Caco-2 (cell line): ENCODE measurements at regions not wholly inside any gene's neighbourhood (a gene's known extent, or its start where the extent isn't known, plus 50 kb on each side); places are given as distances from the start of the nearest gene placed in this dataset.

Experiments used
- BruUV-seq: library from RNA; stranded (reverse); fragments of 400-500 nt; replicated peaks from 2 replicates; lab custom pipeline; 2021; lab: Mats Ljungman, UMichigan
- CTCF ChIA-PET: fragments of 300-600 bp; sonication (Branson Sonifier 250); formaldehyde crosslinking; loops from one replicate; lab custom pipeline; 2022; ENCODE audit warnings: antibody characterized with exemption; lab: Charles Lee
- POLR2A ChIA-PET: fragments of 300-600 bp; sonication (Branson Sonifier 250); formaldehyde crosslinking; loops from one replicate; lab custom pipeline; 2022; ENCODE audit warnings: antibody characterized with exemption; lab: Charles Lee
- DNase-seq, 2 experiments: peaks; one replicate each; pipeline versions ENCODE4 v3.0.0 to v3.0.0-alpha.2; 2020 to 2022
- H3K27me3 ChIP-seq: replicated peaks from 2 replicates; pipeline ENCODE4 v1.6.0; 2011; ENCODE audit warnings: low read length; ENCODE audit not compliant: control insufficient read depth, insufficient read depth
- H3K36me3 ChIP-seq: 2 replicates; pipeline ENCODE4 v1.5.1; 2011; ENCODE audit warnings: low read length; ENCODE audit not compliant: control insufficient read depth, insufficient read depth
- H3K4me1 ChIP-seq: fragments of 250-450 bp; sonication (Bioruptor Pico); 2 replicates; pipeline ENCODE4 v1.5.1; 2020; ENCODE audit warnings: mild to moderate bottlenecking
- H3K4me3 ChIP-seq: 2 replicates; pipeline ENCODE4 v1.5.1; 2011; ENCODE audit warnings: low read depth, mild to moderate bottlenecking, control low read depth, low read length
- H3K9me3 ChIP-seq: fragments of 250-450 bp; sonication (Bioruptor Pico); 2 replicates; pipeline ENCODE4 v1.5.1; 2020; ENCODE audit warnings: mild to moderate bottlenecking, moderate library complexity
- H3K27ac Mint-ChIP-seq: one replicate; pipeline ENCODE4 v1.8.0; 2022; ENCODE audit warnings: mixed read lengths; ENCODE audit not compliant: unreplicated experiment
- H3K27me3 Mint-ChIP-seq: one replicate; pipeline ENCODE4 v1.8.0; 2022; ENCODE audit warnings: mixed read lengths; ENCODE audit not compliant: insufficient read depth, unreplicated experiment
- H3K36me3 Mint-ChIP-seq: one replicate; pipeline ENCODE4 v1.8.0; 2022; ENCODE audit warnings: mild to moderate bottlenecking, mixed read lengths; ENCODE audit not compliant: insufficient read depth, unreplicated experiment
- H3K4me1 Mint-ChIP-seq: one replicate; pipeline ENCODE4 v1.8.0; 2022; ENCODE audit warnings: low read depth, mixed read lengths; ENCODE audit not compliant: unreplicated experiment
- H3K4me3 Mint-ChIP-seq: one replicate; pipeline ENCODE4 v1.8.0; 2022; ENCODE audit warnings: mild to moderate bottlenecking, moderate library complexity, mixed read lengths; ENCODE audit not compliant: unreplicated experiment
- H3K9me3 Mint-ChIP-seq: one replicate; pipeline ENCODE4 v1.8.0; 2022; ENCODE audit warnings: mixed read lengths; ENCODE audit not compliant: unreplicated experiment
- intact Hi-C: fragments of 100-400 bp; cut with micrococcal nuclease; formaldehyde crosslinking; loops from one replicate; pipeline ENCODE4 v1.10.0; 2022; ENCODE audit not compliant: unreplicated experiment
- TF ChIP-seq, protein P1 (sequence below), 2 experiments: fragments of 200-600 bp in 1 of 2; IDR thresholded peaks; 1 replicate in 1 of 2; 2 replicates in 1 of 2; pipeline versions ENCODE4 v1.5.1 to v1.8.0; 2011 to 2022; ENCODE audit warnings: antibody characterized with exemption in 1 of 2, control low read depth in 1 of 2, inconsistent platforms in 1 of 2, low read depth in 1 of 2, low read length in 1 of 2, mild to moderate bottlenecking in 1 of 2, moderate library complexity in 1 of 2; ENCODE audit not compliant: insufficient read depth in 1 of 2, severe bottlenecking in 1 of 2, unreplicated experiment in 1 of 2

DNA sequence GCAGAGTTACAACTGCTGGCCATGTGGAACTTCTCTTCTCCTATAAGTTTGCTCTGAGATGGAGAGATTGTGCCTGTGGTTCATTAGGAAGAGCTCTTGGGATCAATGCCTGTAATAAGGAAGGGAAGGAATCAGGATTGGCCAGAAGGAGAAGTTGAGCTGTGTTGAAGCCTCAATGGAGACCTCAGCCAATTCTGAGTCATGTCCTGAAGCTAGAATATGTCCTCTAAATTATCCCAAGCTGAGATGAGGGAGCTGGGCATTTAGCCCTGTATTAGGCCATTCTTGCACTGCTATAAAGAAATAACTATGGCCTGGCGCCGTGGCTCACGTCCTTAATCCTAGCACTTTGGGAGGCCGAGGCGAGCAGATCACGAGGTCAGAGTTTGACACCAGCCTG, 85.4 kb upstream of the DHX15 start:
- no peak overlapping the region for H3K4me3 Mint-ChIP-seq
- H3K36me3 Mint-ChIP-seq, result no peaks in the 10 kb centered on the region
- POLR2A ChIA-PET, result interaction anchor here (0.5 kb wide), 1 partner anchor 53 kb away, joined by 3 read pairs; no protein-coding TSS in a partner anchor
- Histone ChIP-seq H3K27me3 (no peaks in the 10 kb centered on the region), H3K36me3 (no peaks in the 10 kb centered on the region), H3K9me3 (no peaks in the 10 kb centered on the region), H3K4me1 (0 out of 2 replicates have a peak, but pooled peaks cover 6% of the 10 kb centered on the region), H3K4me3 (no peak overlapping the region)
- CTCF ChIA-PET, result no interaction called here
- H3K9me3 Mint-ChIP-seq, result no peaks in the 10 kb centered on the region
- H3K27me3 Mint-ChIP-seq, result no peaks in the 10 kb centered on the region
- peaks cover 13% of the 10 kb centered on the region for H3K4me1 Mint-ChIP-seq
- no peak overlapping the region for H3K27ac Mint-ChIP-seq
- BruUV-seq, result no TSS peak
- intact Hi-C loops, result no loop called here
- TF ChIP-seq, protein P1, sequence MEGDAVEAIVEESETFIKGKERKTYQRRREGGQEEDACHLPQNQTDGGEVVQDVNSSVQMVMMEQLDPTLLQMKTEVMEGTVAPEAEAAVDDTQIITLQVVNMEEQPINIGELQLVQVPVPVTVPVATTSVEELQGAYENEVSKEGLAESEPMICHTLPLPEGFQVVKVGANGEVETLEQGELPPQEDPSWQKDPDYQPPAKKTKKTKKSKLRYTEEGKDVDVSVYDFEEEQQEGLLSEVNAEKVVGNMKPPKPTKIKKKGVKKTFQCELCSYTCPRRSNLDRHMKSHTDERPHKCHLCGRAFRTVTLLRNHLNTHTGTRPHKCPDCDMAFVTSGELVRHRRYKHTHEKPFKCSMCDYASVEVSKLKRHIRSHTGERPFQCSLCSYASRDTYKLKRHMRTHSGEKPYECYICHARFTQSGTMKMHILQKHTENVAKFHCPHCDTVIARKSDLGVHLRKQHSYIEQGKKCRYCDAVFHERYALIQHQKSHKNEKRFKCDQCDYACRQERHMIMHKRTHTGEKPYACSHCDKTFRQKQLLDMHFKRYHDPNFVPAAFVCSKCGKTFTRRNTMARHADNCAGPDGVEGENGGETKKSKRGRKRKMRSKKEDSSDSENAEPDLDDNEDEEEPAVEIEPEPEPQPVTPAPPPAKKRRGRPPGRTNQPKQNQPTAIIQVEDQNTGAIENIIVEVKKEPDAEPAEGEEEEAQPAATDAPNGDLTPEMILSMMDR (IDR thresholded peaks at IDR 0.05; ENCODE audit: insufficient read depth in 1 of 2, low read depth in 1 of 2, low read length in 1 of 2, severe bottlenecking in 1 of 2, unreplicated experiment in 1 of 2), result no peak
- DNase-seq, result no peak

DNA sequence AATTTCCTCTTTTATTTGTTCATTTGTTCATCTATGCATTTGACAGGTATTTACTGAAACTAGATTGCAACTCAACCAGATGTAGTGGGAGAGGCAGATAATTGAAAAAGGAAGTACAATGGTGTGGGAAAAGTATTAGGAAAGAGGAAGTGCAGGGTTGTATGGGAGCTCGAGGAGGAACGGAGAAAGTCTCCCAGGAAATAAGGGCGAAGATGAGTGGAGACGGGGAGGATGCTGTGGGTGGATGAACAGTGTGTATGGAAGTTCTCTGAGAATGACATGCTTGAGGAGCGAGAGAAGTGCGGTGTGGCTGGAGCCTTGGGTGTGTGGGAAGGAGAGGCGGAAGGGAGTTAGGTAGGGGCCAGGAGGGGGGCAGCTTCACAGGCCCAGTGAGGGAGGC, 87.5 kb upstream of the DHX15 start:
- Histone ChIP-seq H3K27me3 (no peaks in the 10 kb centered on the region), H3K4me1 (0 out of 2 replicates have a peak, but pooled peaks cover 2% of the 10 kb centered on the region), H3K36me3 (no peaks in the 10 kb centered on the region), H3K9me3 (no peaks in the 10 kb centered on the region; the same call in 1 of the 2 replicates), H3K4me3 (no peak overlapping the region)
- no peaks in the 10 kb centered on the region for H3K36me3 Mint-ChIP-seq
- TF ChIP-seq, protein P1 (IDR thresholded peaks at IDR 0.05; ENCODE audit: insufficient read depth in 1 of 2, low read depth in 1 of 2, low read length in 1 of 2, severe bottlenecking in 1 of 2, unreplicated experiment in 1 of 2), result no peak
- intact Hi-C loops, result no loop called here
- H3K4me3 Mint-ChIP-seq, result no peak overlapping the region
- BruUV-seq, result no TSS peak
- CTCF ChIA-PET, result no interaction called here
- no peaks in the 10 kb centered on the region for H3K9me3 Mint-ChIP-seq
- peak overlapping the region; percentile 16 for H3K27ac Mint-ChIP-seq
- DNase-seq, result no peak
- H3K27me3 Mint-ChIP-seq, result no peaks in the 10 kb centered on the region
- peaks cover 7% of the 10 kb centered on the region for H3K4me1 Mint-ChIP-seq
- POLR2A ChIA-PET, result no interaction called here

DNA sequence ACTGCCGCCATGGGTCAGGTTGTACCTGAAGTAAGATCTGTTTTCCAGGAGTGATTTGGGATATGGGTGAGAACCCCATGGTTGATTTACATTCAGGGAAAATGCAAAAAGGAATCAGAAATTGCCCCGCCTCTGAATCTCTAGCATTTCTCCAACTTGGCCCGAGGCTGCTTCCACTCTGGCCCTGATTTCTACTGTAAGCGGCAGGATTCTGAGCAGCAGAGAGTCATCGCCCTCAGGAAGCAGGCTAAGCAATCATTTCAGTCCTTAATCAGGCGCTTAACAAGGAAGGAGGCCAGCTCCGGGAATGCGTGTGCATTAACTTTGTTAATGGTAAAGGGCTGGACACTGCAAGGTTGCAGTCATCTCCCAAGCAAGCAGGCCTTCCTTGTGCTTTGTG, 88.5 kb upstream of the DHX15 start:
- H3K9me3 Mint-ChIP-seq, result no peaks in the 10 kb centered on the region
- no peaks in the 10 kb centered on the region for H3K27me3 Mint-ChIP-seq
- intact Hi-C loops, result no loop called here
- ChIA-PET POLR2A (no interaction called here), CTCF (no interaction called here)
- Histone ChIP-seq H3K36me3 (no peaks in the 10 kb centered on the region), H3K4me1 (no peaks in the 10 kb centered on the region), H3K27me3 (no peaks in the 10 kb centered on the region), H3K4me3 (no peak overlapping the region), H3K9me3 (no peaks in the 10 kb centered on the region; the same call in 1 of the 2 replicates)
- TF ChIP-seq, protein P1 (IDR thresholded peaks at IDR 0.05; ENCODE audit: insufficient read depth in 1 of 2, low read depth in 1 of 2, low read length in 1 of 2, severe bottlenecking in 1 of 2, unreplicated experiment in 1 of 2), result no peak
- H3K4me1 Mint-ChIP-seq, result peaks cover 6% of the 10 kb centered on the region
- no peak overlapping the region for H3K4me3 Mint-ChIP-seq
- no peak overlapping the region for H3K27ac Mint-ChIP-seq
- H3K36me3 Mint-ChIP-seq, result no peaks in the 10 kb centered on the region
- no peak for DNase-seq
- no TSS peak for BruUV-seq
